K562 (cell line): ENCODE measurements at regions not wholly inside any gene's neighbourhood (a gene's known extent, or its start where the extent isn't known, plus 50 kb on each side); places are given as distances from the start of the nearest gene placed in this dataset.

Experiments used
- ATAC-seq: fragments of 200-7000 bp; cut with Tn5 transposase; 3 replicates; pipeline ENCODE4 v1.9.1; 2020; ENCODE audit warnings: moderate library complexity
- BruUV-seq: library from RNA; stranded (reverse); fragments of 400-500 nt; replicated peaks from 2 replicates; lab custom pipeline; 2021; lab: Mats Ljungman, UMichigan
- CTCF ChIA-PET: fragments of 300-600 bp; formaldehyde crosslinking; extraction: SDS; loops from one replicate; lab custom pipeline; 2021; ENCODE audit warnings: low intra/inter-chr PET ratio; lab: Yijun Ruan, JAX
- POLR2A ChIA-PET: fragments of 300-600, 350-650 bp; sonication (Branson Sonifier 250); formaldehyde crosslinking; extraction: SDS; loops from one replicate; lab custom pipeline; 2021; ENCODE audit warnings: antibody characterized with exemption, inconsistent platforms; lab: Yijun Ruan, JAX
- DNase-seq, 4 experiments: peaks; one replicate each; pipeline versions ENCODE4 v3.0.0 to v3.0.0-alpha.2; 2011 to 2018; ENCODE audit warnings: low spot score in 3 of 4, mixed read lengths in 3 of 4; ENCODE audit errors: extremely low read depth in 1 of 4
- FAIRE-seq: peaks from 2 replicates; lab custom pipeline; 2011; peaks lifted over from hg19 to GRCh38; lab: Jason Lieb, UNC
- H2AFZ ChIP-seq: 2 replicates; pipeline ENCODE4 v1.6.0; 2011; ENCODE audit warnings: low read depth, low read length, control low read depth, inconsistent platforms
- H3K27ac ChIP-seq: fragments of 200-600 bp; 3 replicates; pipeline ENCODE4 v1.8.0; 2011; ENCODE audit warnings: low read depth, mild to moderate bottlenecking, control low read depth, inconsistent platforms, low read length, moderate library complexity, mixed read lengths; ENCODE audit errors: extremely low read depth
- H3K27me3 ChIP-seq, 2 experiments: fragments of 300-600 bp in 1 of 2; 2 replicates in 1 of 2; 3 replicates in 1 of 2; pipeline versions ENCODE4 v1.6.0 to v1.8.0; 2011; ENCODE audit warnings: inconsistent platforms in 2 of 2, low read length in 2 of 2, mild to moderate bottlenecking in 1 of 2, mixed read lengths in 1 of 2, moderate library complexity in 1 of 2; ENCODE audit not compliant: control insufficient read depth in 2 of 2, insufficient read depth in 2 of 2
- H3K36me3 ChIP-seq: fragments of 300-600 bp; 3 replicates; pipeline ENCODE4 v1.8.0; 2011; ENCODE audit warnings: mild to moderate bottlenecking, low read length, inconsistent platforms; ENCODE audit not compliant: control insufficient read depth, insufficient read depth
- H3K4me1 ChIP-seq, 2 experiments: fragments of 200-600 bp in 1 of 2; replicated peaks in 1 of 2; 2 replicates in 1 of 2; 3 replicates in 1 of 2; pipeline versions ENCODE4 v1.5.1 to v1.8.0; 2011; ENCODE audit warnings: inconsistent platforms in 2 of 2, low read length in 2 of 2, mild to moderate bottlenecking in 1 of 2, mixed read lengths in 1 of 2, moderate library complexity in 1 of 2; ENCODE audit not compliant: control insufficient read depth in 2 of 2, insufficient read depth in 2 of 2
- H3K4me2 ChIP-seq: 2 replicates; pipeline ENCODE4 v1.6.1; 2011; ENCODE audit warnings: low read length, control low read depth, inconsistent platforms, mixed read lengths; ENCODE audit not compliant: insufficient read depth
- H3K4me3 ChIP-seq: fragments of 200-600 bp; sonication (generic), shearing (Covaris generic); 2 replicates; pipeline ENCODE4 v1.5.1; 2016; ENCODE audit warnings: control low read depth, inconsistent platforms
- H3K79me2 ChIP-seq: fragments of 200-600 bp; 3 replicates; pipeline ENCODE4 v1.8.0; 2011; ENCODE audit warnings: low read length, inconsistent platforms; ENCODE audit not compliant: control insufficient read depth, insufficient read depth
- H3K9ac ChIP-seq, 2 experiments: 2 replicates each; pipeline versions ENCODE4 v1.6.0 to v1.6.1; 2011; ENCODE audit warnings: low read depth in 2 of 2, low read length in 2 of 2, control low read depth in 1 of 2, inconsistent platforms in 1 of 2, mild to moderate bottlenecking in 1 of 2, mixed read lengths in 1 of 2; ENCODE audit not compliant: insufficient read depth in 1 of 2
- H3K9me1 ChIP-seq: one replicate; pipeline ENCODE4 v1.6.0; 2011; ENCODE audit warnings: inconsistent platforms, mild to moderate bottlenecking, low read length, moderate library complexity; ENCODE audit not compliant: control insufficient read depth, insufficient read depth
- H3K9me3 ChIP-seq: replicated peaks from 2 replicates; pipeline ENCODE4 v1.5.1; 2011; ENCODE audit warnings: low read depth, low read length, inconsistent platforms; ENCODE audit not compliant: control insufficient read depth, insufficient read depth
- H4K20me1 ChIP-seq: replicated peaks from 2 replicates; pipeline ENCODE4 v1.6.1; 2011; ENCODE audit warnings: low read length, inconsistent platforms, mixed read lengths; ENCODE audit not compliant: control insufficient read depth, insufficient read depth
- AFF1 ChIP-seq, 2 experiments: fragments of 450-650 bp; IDR thresholded peaks; 2 replicates each; pipeline ENCODE4 v1.6.1; 2018; ENCODE audit warnings: mild to moderate bottlenecking in 2 of 2, low read depth in 1 of 2; ENCODE audit not compliant: partially characterized antibody in 2 of 2
- GABPA ChIP-seq: fragments of 200-800 bp; sonication (Bioruptor generic); conservative IDR thresholded peaks from 2 replicates; pipeline ENCODE4 v1.6.1; 2016; ENCODE audit warnings: low read depth, missing genetic modification characterization, missing compliant biosample characterization
- HDAC2 ChIP-seq: fragments of 450-650 bp; IDR thresholded peaks from 2 replicates; pipeline ENCODE4 v1.6.1; 2016; ENCODE audit warnings: mild to moderate bottlenecking
- ZNF561 ChIP-seq: fragments of 450-650 bp; formaldehyde crosslinking; conservative IDR thresholded peaks from 2 replicates; pipeline ENCODE4 v1.4.0; 2020; ENCODE audit warnings: mild to moderate bottlenecking, moderate library complexity
- ZNF696 ChIP-seq: fragments of 250-450 bp; sonication (Bioruptor Pico); conservative IDR thresholded peaks from 2 replicates; pipeline ENCODE4 v1.4.0; 2020; ENCODE audit warnings: mild to moderate bottlenecking, moderate library complexity
- WGBS: fragments of 100-300 bp; shearing (Covaris generic); methylation state at CpG from one replicate; pipeline ENCODE4 v1.1.6; 2016; ENCODE audit warnings: low coverage, mixed read lengths; ENCODE audit not compliant: insufficient coverage; ENCODE audit errors: missing lambda C conversion rate; 5-methylcytosine and 5-hydroxymethylcytosine counted together
- in situ Hi-C: fragments of 300-500 bp; cut with MboI; formaldehyde crosslinking; loops from 4 replicates; pipeline ENCODE4 v1.15.0; 2018; ENCODE audit warnings: inconsistent platforms, mixed read lengths
- intact Hi-C: fragments of 100-400 bp; cut with micrococcal nuclease; formaldehyde crosslinking; loops from 2 replicates; pipeline ENCODE4 v1.14.2; 2022
- TF ChIP-seq, protein P1 (sequence below): sonication (generic); formaldehyde crosslinking; IDR thresholded peaks from 2 replicates; pipeline ENCODE4 v1.8.0; 2022; ENCODE audit warnings: missing genetic modification reagents, mild to moderate bottlenecking, borderline replicate concordance
- TF ChIP-seq, protein P2 (sequence below): sonication (generic); formaldehyde crosslinking; IDR thresholded peaks from 2 replicates; pipeline ENCODE4 v1.8.1; 2023; ENCODE audit warnings: missing genetic modification reagents, mild to moderate bottlenecking, borderline replicate concordance
- TF ChIP-seq, protein P3 (sequence below): sonication (generic); formaldehyde crosslinking; IDR thresholded peaks from 2 replicates; pipeline ENCODE4 v1.8.0; 2022; ENCODE audit warnings: mild to moderate bottlenecking, missing genetic modification reagents

GRCh38 chr9:8140557-8140956 lies 341.0 kb upstream of the DMAC1 start:
- Histone ChIP-seq H3K4me2 (no peak overlapping the region), H3K9ac (no peak overlapping the region), H3K79me2 (no peaks in the 10 kb centered on the region), H3K9me3 (no peaks in the 10 kb centered on the region), H2AFZ (no peak overlapping the region), H4K20me1 (no peaks in the 10 kb centered on the region), H3K9me1 (no peaks in the 10 kb centered on the region), H3K36me3 (no peaks in the 10 kb centered on the region), H3K27me3 (no peaks in the 10 kb centered on the region), H3K4me1 (no peaks in the 10 kb centered on the region), H3K27ac (no peak overlapping the region), H3K4me3 (no peak overlapping the region)
- DNase-seq = no peak
- ATAC-seq = no peak
- CTCF ChIA-PET = no interaction called here
- no peak for FAIRE-seq
- no TSS peak for BruUV-seq
- POLR2A ChIA-PET = no interaction called here
- intact Hi-C loops = no loop called here
- in situ Hi-C loops = no loop called here
- 0% methylated on average over 2 of the region's 2 CpGs for WGBS
- TF ChIP-seq GABPA (tag) (no peak), HDAC2 (no peak), ZNF561 (CRISPR knock-in tag) (no peak), AFF1 (IDR thresholded peaks at IDR 0.05; ENCODE audit: low read depth in 1 of 2, partially characterized antibody in 2 of 2) (no peak), ZNF696 (CRISPR knock-in tag) (no peak)
- TF ChIP-seq, protein P1, sequence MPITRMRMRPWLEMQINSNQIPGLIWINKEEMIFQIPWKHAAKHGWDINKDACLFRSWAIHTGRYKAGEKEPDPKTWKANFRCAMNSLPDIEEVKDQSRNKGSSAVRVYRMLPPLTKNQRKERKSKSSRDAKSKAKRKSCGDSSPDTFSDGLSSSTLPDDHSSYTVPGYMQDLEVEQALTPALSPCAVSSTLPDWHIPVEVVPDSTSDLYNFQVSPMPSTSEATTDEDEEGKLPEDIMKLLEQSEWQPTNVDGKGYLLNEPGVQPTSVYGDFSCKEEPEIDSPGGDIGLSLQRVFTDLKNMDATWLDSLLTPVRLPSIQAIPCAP = no peak
- TF ChIP-seq, protein P2, sequence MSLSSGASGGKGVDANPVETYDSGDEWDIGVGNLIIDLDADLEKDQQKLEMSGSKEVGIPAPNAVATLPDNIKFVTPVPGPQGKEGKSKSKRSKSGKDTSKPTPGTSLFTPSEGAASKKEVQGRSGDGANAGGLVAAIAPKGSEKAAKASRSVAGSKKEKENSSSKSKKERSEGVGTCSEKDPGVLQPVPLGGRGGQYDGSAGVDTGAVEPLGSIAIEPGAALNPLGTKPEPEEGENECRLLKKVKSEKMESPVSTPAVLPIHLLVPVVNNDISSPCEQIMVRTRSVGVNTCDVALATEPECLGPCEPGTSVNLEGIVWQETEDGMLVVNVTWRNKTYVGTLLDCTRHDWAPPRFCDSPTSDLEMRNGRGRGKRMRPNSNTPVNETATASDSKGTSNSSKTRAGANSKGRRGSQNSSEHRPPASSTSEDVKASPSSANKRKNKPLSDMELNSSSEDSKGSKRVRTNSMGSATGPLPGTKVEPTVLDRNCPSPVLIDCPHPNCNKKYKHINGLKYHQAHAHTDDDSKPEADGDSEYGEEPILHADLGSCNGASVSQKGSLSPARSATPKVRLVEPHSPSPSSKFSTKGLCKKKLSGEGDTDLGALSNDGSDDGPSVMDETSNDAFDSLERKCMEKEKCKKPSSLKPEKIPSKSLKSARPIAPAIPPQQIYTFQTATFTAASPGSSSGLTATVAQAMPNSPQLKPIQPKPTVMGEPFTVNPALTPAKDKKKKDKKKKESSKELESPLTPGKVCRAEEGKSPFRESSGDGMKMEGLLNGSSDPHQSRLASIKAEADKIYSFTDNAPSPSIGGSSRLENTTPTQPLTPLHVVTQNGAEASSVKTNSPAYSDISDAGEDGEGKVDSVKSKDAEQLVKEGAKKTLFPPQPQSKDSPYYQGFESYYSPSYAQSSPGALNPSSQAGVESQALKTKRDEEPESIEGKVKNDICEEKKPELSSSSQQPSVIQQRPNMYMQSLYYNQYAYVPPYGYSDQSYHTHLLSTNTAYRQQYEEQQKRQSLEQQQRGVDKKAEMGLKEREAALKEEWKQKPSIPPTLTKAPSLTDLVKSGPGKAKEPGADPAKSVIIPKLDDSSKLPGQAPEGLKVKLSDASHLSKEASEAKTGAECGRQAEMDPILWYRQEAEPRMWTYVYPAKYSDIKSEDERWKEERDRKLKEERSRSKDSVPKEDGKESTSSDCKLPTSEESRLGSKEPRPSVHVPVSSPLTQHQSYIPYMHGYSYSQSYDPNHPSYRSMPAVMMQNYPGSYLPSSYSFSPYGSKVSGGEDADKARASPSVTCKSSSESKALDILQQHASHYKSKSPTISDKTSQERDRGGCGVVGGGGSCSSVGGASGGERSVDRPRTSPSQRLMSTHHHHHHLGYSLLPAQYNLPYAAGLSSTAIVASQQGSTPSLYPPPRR (CRISPR knock-in tag) = no peak
- TF ChIP-seq, protein P3, sequence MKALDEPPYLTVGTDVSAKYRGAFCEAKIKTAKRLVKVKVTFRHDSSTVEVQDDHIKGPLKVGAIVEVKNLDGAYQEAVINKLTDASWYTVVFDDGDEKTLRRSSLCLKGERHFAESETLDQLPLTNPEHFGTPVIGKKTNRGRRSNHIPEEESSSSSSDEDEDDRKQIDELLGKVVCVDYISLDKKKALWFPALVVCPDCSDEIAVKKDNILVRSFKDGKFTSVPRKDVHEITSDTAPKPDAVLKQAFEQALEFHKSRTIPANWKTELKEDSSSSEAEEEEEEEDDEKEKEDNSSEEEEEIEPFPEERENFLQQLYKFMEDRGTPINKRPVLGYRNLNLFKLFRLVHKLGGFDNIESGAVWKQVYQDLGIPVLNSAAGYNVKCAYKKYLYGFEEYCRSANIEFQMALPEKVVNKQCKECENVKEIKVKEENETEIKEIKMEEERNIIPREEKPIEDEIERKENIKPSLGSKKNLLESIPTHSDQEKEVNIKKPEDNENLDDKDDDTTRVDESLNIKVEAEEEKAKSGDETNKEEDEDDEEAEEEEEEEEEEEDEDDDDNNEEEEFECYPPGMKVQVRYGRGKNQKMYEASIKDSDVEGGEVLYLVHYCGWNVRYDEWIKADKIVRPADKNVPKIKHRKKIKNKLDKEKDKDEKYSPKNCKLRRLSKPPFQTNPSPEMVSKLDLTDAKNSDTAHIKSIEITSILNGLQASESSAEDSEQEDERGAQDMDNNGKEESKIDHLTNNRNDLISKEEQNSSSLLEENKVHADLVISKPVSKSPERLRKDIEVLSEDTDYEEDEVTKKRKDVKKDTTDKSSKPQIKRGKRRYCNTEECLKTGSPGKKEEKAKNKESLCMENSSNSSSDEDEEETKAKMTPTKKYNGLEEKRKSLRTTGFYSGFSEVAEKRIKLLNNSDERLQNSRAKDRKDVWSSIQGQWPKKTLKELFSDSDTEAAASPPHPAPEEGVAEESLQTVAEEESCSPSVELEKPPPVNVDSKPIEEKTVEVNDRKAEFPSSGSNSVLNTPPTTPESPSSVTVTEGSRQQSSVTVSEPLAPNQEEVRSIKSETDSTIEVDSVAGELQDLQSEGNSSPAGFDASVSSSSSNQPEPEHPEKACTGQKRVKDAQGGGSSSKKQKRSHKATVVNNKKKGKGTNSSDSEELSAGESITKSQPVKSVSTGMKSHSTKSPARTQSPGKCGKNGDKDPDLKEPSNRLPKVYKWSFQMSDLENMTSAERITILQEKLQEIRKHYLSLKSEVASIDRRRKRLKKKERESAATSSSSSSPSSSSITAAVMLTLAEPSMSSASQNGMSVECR (CRISPR knock-in tag) = no peak
